ENCODE measurements at regions not wholly inside any gene's neighbourhood (a gene's known extent, or its start where the extent isn't known, plus 50 kb on each side); places are given as distances from the start of the nearest gene placed in this dataset.
"Not testable (repeated sequence)": the region's sequence is repeated elsewhere in the genome, so short reads cannot be mapped to it uniquely, and the experiment has no call there.

GRCh38 chr3:78314327-78314726 is 1274.4 kb downstream of the ROBO2 start:
- DNase-seq (ENCODE audit: low read depth), result no peak
- TF ChIP-seq CTCF (IDR thresholded peaks at IDR 0.05; ENCODE audit: insufficient read depth, low read depth, low read length), result no peak
- no peak overlapping the region for H3K4me3 ChIP-seq (ENCODE audit: low read depth, low read length)

GRCh38 chr3:78317774-78318173 is 1277.9 kb downstream of the ROBO2 start:
- DNase-seq (ENCODE audit: low read depth), result no peak
- TF ChIP-seq CTCF (IDR thresholded peaks at IDR 0.05; ENCODE audit: insufficient read depth, low read depth, low read length), result no peak
- no peak overlapping the region for H3K4me3 ChIP-seq (ENCODE audit: low read depth, low read length)

GRCh38 chr3:78322780-78323179 is 1282.9 kb downstream of the ROBO2 start:
- no peak for DNase-seq (ENCODE audit: low read depth)
- TF ChIP-seq CTCF (IDR thresholded peaks at IDR 0.05; ENCODE audit: insufficient read depth, low read depth, low read length), result no peak
- H3K4me3 ChIP-seq (ENCODE audit: low read depth, low read length), result no peak overlapping the region

- H3K4me3 ChIP-seq (ENCODE audit: low read depth, low read length), result no peak overlapping the region
- no peak for DNase-seq (ENCODE audit: low read depth)
- no peak for TF ChIP-seq CTCF (IDR thresholded peaks at IDR 0.05; ENCODE audit: insufficient read depth, low read depth, low read length)
Observed at GRCh38 chr3:78337801-78338211, 1297.9 kb downstream of the ROBO2 start.

- DNase-seq (ENCODE audit: low read depth), result no peak
- H3K4me3 ChIP-seq (ENCODE audit: low read depth, low read length), result no peak overlapping the region
- TF ChIP-seq CTCF (IDR thresholded peaks at IDR 0.05; ENCODE audit: insufficient read depth, low read depth, low read length), result no peak
Observed at GRCh38 chr3:78338405-78338804, 1298.5 kb downstream of the ROBO2 start.

- H3K4me3 ChIP-seq (ENCODE audit: low read depth, low read length), result no peak overlapping the region
- no peak for TF ChIP-seq CTCF (IDR thresholded peaks at IDR 0.05; ENCODE audit: insufficient read depth, low read depth, low read length)
- no peak for DNase-seq (ENCODE audit: low read depth)
Observed at GRCh38 chr3:78343221-78343620, 1303.3 kb downstream of the ROBO2 start.

- DNase-seq (ENCODE audit: low read depth); H3K4me3 ChIP-seq (ENCODE audit: low read depth, low read length): not testable (repeated sequence)
Observed at GRCh38 chr3:78344267-78344666, 1304.4 kb downstream of the ROBO2 start.
